H9 (cell line): ENCODE measurements at regions not wholly inside any gene's neighbourhood (a gene's known extent, or its start where the extent isn't known, plus 50 kb on each side); places are given as distances from the start of the nearest gene placed in this dataset.

ENCODE experiments used
- DNase-seq: peaks from one replicate; pipeline ENCODE4 v3.0.0-alpha.2; 2017
- H2AFZ ChIP-seq: one replicate; pipeline ENCODE4 v1.6.1; 2013; ENCODE audit warnings: mild to moderate bottlenecking, low read length, control low read depth, moderate library complexity
- H2AK5ac ChIP-seq: 2 replicates; pipeline ENCODE4 v1.6.1; 2013; ENCODE audit warnings: low read length, control low read depth, mixed read lengths; ENCODE audit not compliant: insufficient read length
- H2BK120ac ChIP-seq: one replicate; pipeline ENCODE4 v1.6.1; 2013; ENCODE audit warnings: low read depth, mild to moderate bottlenecking, low read length, control low read depth, inconsistent platforms; ENCODE audit not compliant: poor library complexity, severe bottlenecking
- H2BK12ac ChIP-seq: 2 replicates; pipeline ENCODE4 v1.6.1; 2013; ENCODE audit warnings: low read length, control low read depth, mixed read lengths, low read depth; ENCODE audit not compliant: insufficient read length
- H2BK15ac ChIP-seq: 2 replicates; pipeline ENCODE4 v1.6.1; 2013; ENCODE audit warnings: low read depth, low read length, control low read depth
- H2BK20ac ChIP-seq: one replicate; pipeline ENCODE4 v1.6.1; 2013; ENCODE audit warnings: low read depth, mild to moderate bottlenecking, low read length, control low read depth, inconsistent platforms; ENCODE audit not compliant: poor library complexity, severe bottlenecking
- H2BK5ac ChIP-seq: 2 replicates; pipeline ENCODE4 v1.6.1; 2013; ENCODE audit warnings: low read length, control low read depth, mixed read lengths; ENCODE audit not compliant: insufficient read length
- H3K14ac ChIP-seq: 2 replicates; pipeline ENCODE4 v1.6.1; 2013; ENCODE audit warnings: low read length, control low read depth; ENCODE audit not compliant: insufficient read depth
- H3K18ac ChIP-seq: 2 replicates; pipeline ENCODE4 v1.6.1; 2013; ENCODE audit warnings: low read depth, mild to moderate bottlenecking, mixed read lengths, low read length, control low read depth; ENCODE audit not compliant: insufficient read length
- H3K23ac ChIP-seq: 2 replicates; pipeline ENCODE4 v1.6.1; 2013; ENCODE audit warnings: low read length, control low read depth, mixed read lengths, low read depth; ENCODE audit not compliant: insufficient read length
- H3K23me2 ChIP-seq: 2 replicates; pipeline ENCODE4 v1.6.1; 2013; ENCODE audit warnings: low read depth, mild to moderate bottlenecking, mixed read lengths, low read length, control low read depth; ENCODE audit not compliant: insufficient read length, poor library complexity, severe bottlenecking
- H3K27ac ChIP-seq: 2 replicates; pipeline ENCODE4 v1.5.1; 2013; ENCODE audit warnings: low read length, control low read depth, mixed read lengths, low read depth; ENCODE audit not compliant: insufficient read length
- H3K27me3 ChIP-seq: 2 replicates; pipeline ENCODE4 v1.6.1; 2013; ENCODE audit warnings: low read length, control low read depth, inconsistent platforms; ENCODE audit not compliant: insufficient read depth
- H3K4ac ChIP-seq: 2 replicates; pipeline ENCODE4 v1.6.1; 2013; ENCODE audit warnings: low read depth, mild to moderate bottlenecking, control low read depth, inconsistent platforms, low read length, moderate library complexity
- H3K4me1 ChIP-seq: 2 replicates; pipeline ENCODE4 v1.6.1; 2013; ENCODE audit warnings: low read length, control low read depth, inconsistent platforms; ENCODE audit not compliant: insufficient read depth
- H3K4me2 ChIP-seq: 2 replicates; pipeline ENCODE4 v1.6.1; 2013; ENCODE audit warnings: low read length, control low read depth, mixed read lengths; ENCODE audit not compliant: insufficient read length, insufficient read depth
- H3K56ac ChIP-seq: 2 replicates; pipeline ENCODE4 v1.6.1; 2013; ENCODE audit warnings: low read depth, mild to moderate bottlenecking, mixed read lengths, low read length, control low read depth; ENCODE audit not compliant: insufficient read length
- H3K79me1 ChIP-seq: 2 replicates; pipeline ENCODE4 v1.6.1; 2013; ENCODE audit warnings: low read depth, mild to moderate bottlenecking, moderate library complexity, low read length, control low read depth, inconsistent platforms; ENCODE audit not compliant: insufficient read depth, poor library complexity, severe bottlenecking
- H3K79me2 ChIP-seq: 2 replicates; pipeline ENCODE4 v1.6.1; 2013; ENCODE audit warnings: low read length, control low read depth, inconsistent platforms; ENCODE audit not compliant: insufficient read depth
- H3K9ac ChIP-seq: 2 replicates; pipeline ENCODE4 v1.6.1; 2013; ENCODE audit warnings: low read length, control low read depth, mixed read lengths; ENCODE audit not compliant: insufficient read length; ENCODE audit errors: extremely low read depth
- H3K9me3 ChIP-seq: one replicate; pipeline ENCODE4 v1.6.1; 2013; ENCODE audit warnings: low read depth, low read length, inconsistent platforms; ENCODE audit not compliant: control insufficient read depth
- H3T11ph ChIP-seq: one replicate; pipeline ENCODE4 v1.6.1; 2013; ENCODE audit warnings: mild to moderate bottlenecking, low read length, control low read depth, inconsistent platforms
- H4K20me1 ChIP-seq: one replicate; pipeline ENCODE4 v1.6.1; 2013; ENCODE audit not compliant: control insufficient read depth, insufficient read length, insufficient read depth
- H4K5ac ChIP-seq: 2 replicates; pipeline ENCODE4 v1.6.1; 2013; ENCODE audit warnings: low read depth, mild to moderate bottlenecking, mixed read lengths, low read length, control low read depth; ENCODE audit not compliant: insufficient read length
- H4K8ac ChIP-seq: replicated peaks from 2 replicates; pipeline ENCODE4 v1.6.1; 2013; ENCODE audit warnings: low read length, control low read depth, mixed read lengths, low read depth; ENCODE audit not compliant: insufficient read length
- H4K91ac ChIP-seq: 2 replicates; pipeline ENCODE4 v1.6.1; 2013; ENCODE audit warnings: low read depth, mild to moderate bottlenecking, moderate library complexity, mixed read lengths, low read length, control low read depth; ENCODE audit not compliant: insufficient read length
- H3K27ac Mint-ChIP-seq, 3 experiments: 2 replicates in 2 of 3; 3 replicates in 1 of 3; pipeline ENCODE4 v1.8.0; 2020 to 2021; ENCODE audit warnings: mixed read lengths in 3 of 3, mild to moderate bottlenecking in 1 of 3, moderate library complexity in 1 of 3
- H3K27me3 Mint-ChIP-seq: 2 replicates; pipeline ENCODE4 v1.8.0; 2021; ENCODE audit warnings: low read depth, mild to moderate bottlenecking, moderate library complexity, mixed read lengths
- H3K36me3 Mint-ChIP-seq, 3 experiments: 2 replicates in 2 of 3; 3 replicates in 1 of 3; pipeline ENCODE4 v1.8.0; 2020 to 2021; ENCODE audit warnings: low read depth in 3 of 3, mixed read lengths in 3 of 3; ENCODE audit not compliant: insufficient read depth in 1 of 3
- H3K4me1 Mint-ChIP-seq, 2 experiments: 2 replicates each; pipeline ENCODE4 v1.8.0; 2020; ENCODE audit warnings: mixed read lengths in 2 of 2
- H3K4me3 Mint-ChIP-seq, 2 experiments: 2 replicates in 1 of 2; 3 replicates in 1 of 2; pipeline ENCODE4 v1.8.0; 2020 to 2021; ENCODE audit warnings: mild to moderate bottlenecking in 2 of 2, mixed read lengths in 2 of 2, moderate library complexity in 1 of 2
- H3K9me3 Mint-ChIP-seq, 2 experiments: 2 replicates in 1 of 2; 3 replicates in 1 of 2; pipeline ENCODE4 v1.8.0; 2020; ENCODE audit warnings: mild to moderate bottlenecking in 2 of 2, mixed read lengths in 2 of 2, moderate library complexity in 1 of 2
- CTCF ChIP-seq: fragments of 200-600 bp; sonication (generic); conservative IDR thresholded peaks from 3 replicates; pipeline ENCODE4 v1.8.0; 2021; ENCODE audit warnings: antibody characterized with exemption, mild to moderate bottlenecking
- WGBS: extraction: QIAGEN DNeasy Blood & Tissue Kit; methylation state at CpG from one replicate; pipeline ENCODE4 v1.1.7; 2013; ENCODE audit warnings: missing lambda C conversion rate, low lambda C conversion rate, mixed read lengths; ENCODE audit not compliant: insufficient read length; ENCODE audit errors: extremely low coverage; 5-methylcytosine and 5-hydroxymethylcytosine counted together

DNA sequence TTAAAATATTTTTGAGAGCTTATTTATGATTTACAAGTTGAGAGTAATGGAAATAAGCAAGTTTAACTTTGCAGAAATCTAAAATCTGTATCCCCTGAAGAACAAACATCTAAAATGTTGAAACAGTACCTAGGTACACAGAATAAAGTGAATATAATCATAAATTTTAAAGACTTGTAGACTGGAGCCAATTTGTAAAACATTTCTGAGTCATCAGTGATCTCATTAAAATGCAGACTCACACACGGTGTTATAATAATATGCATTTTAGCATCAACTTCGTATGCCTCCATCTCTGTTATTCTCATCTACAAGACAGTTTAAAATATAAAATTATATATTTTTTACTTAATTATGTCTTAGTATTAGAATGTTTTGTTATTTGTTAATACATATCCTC lies 399.5 kb upstream of the GOLIM4 start:
- no peak overlapping the region for H3K4me2 ChIP-seq
- H3K23ac ChIP-seq: no peak overlapping the region
- no peak overlapping the region for H4K91ac ChIP-seq
- no peaks in the 10 kb centered on the region for H3K23me2 ChIP-seq
- no peaks in the 10 kb centered on the region for H3K79me1 ChIP-seq
- no peak overlapping the region for H3T11ph ChIP-seq
- H2BK12ac ChIP-seq: no peak overlapping the region
- no CpG with 5 or more reads among the region's 2 CpGs for WGBS
- Mint-ChIP-seq H3K4me3 (no peak overlapping the region), H3K4me1 (peaks cover 6 to 11% of the 10 kb centered on the region in 2 experiments), H3K36me3 (no peaks in the 10 kb centered on the region), H3K27ac (no peak overlapping the region), H3K9me3 (no peaks in the 10 kb centered on the region), H3K27me3 (no peaks in the 10 kb centered on the region)
- H2AFZ ChIP-seq: no peak overlapping the region
- no peak overlapping the region for H4K8ac ChIP-seq
- no peaks in the 10 kb centered on the region for H3K4me1 ChIP-seq
- H2BK120ac ChIP-seq: no peak overlapping the region
- H3K27me3 ChIP-seq: no peaks in the 10 kb centered on the region
- no peak overlapping the region for H3K4ac ChIP-seq
- H4K20me1 ChIP-seq: no peaks in the 10 kb centered on the region
- no peak overlapping the region for H3K56ac ChIP-seq
- no peak for DNase-seq
- no peak overlapping the region for H2AK5ac ChIP-seq
- no peak overlapping the region for H3K18ac ChIP-seq
- no peaks in the 10 kb centered on the region for H3K79me2 ChIP-seq
- H3K9ac ChIP-seq: no peak overlapping the region
- no peaks in the 10 kb centered on the region for H3K9me3 ChIP-seq
- no peak overlapping the region for H2BK5ac ChIP-seq
- H3K27ac ChIP-seq: no peak overlapping the region
- H2BK20ac ChIP-seq: no peak overlapping the region
- no peak overlapping the region for H2BK15ac ChIP-seq
- no peak for TF ChIP-seq CTCF
- no peak overlapping the region for H4K5ac ChIP-seq
- H3K14ac ChIP-seq: no peak overlapping the region
